Right lung (tissue), 2 donors: ENCODE measurements at regions not wholly inside any gene's neighbourhood (a gene's known extent, or its start where the extent isn't known, plus 50 kb on each side); places are given as distances from the start of the nearest gene placed in this dataset.
"Not testable (repeated sequence)": the region's sequence is repeated elsewhere in the genome, so short reads cannot be mapped to it uniquely, and the experiment has no call there.

Experiments
- DNase-seq, 2 donors: peaks; one replicate each; pipeline ENCODE4 v3.0.0-alpha.2; 2013

DNA sequence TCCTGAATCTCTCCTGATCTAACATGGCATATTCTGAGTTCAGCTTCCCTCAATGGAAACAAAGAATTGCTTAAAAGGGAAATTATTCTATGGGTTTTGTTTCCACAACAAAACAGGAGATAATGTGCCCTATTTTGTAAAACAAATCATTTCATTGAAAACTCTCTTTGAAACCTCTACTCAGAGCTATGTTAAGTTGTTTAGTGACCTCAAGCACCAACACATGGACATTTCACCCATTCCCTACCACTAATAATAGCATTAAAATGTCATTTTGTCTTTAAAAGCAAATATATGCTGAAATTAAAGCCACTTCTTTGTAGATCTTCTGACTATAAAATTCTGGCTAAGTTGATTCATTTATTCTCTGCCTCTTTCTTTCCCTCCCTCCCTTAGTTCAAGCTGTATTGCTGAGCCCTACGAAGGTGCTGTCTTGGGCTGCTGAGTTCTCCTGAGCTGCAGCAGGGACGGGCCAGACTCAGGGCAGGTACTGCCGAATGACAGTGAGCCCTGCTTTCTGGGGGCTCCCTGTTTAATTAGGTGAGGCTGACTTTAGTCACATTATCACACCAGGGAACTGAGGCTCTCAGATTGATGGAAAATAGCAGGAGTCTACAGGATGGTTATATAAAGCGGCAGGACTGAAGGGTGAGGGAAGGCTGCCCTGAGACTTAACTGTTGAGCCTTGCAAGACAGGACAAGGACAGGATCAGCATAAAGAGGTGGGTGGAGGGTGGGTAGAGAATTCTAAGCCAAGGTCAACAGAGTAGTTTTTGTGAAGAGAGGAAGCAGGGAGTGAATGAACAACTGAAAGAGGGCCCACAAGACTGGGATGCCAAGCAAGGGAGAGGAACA, 1685.1 kb downstream of the SPATA31A7 start:
- DNase-seq: not testable (repeated sequence)

DNA sequence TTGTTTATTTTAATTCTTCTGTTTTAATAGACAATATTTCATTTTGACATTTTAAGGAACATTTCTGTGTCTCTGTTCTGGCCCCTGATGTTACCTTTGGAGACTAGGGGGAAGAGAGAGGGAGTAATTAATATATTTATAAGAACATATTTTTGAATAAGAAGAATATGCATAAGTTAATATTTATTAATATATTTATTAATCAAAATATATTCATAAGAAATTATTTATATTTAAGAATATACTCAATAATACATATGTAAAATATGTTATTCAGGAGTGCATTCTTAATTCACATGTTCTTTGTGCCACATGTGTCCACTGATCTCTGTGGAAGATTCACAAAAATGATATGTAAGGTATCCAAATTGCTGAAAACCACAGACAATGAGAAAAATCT, 1687.7 kb downstream of the SPATA31A7 start:
- not testable (repeated sequence) for DNase-seq

DNA sequence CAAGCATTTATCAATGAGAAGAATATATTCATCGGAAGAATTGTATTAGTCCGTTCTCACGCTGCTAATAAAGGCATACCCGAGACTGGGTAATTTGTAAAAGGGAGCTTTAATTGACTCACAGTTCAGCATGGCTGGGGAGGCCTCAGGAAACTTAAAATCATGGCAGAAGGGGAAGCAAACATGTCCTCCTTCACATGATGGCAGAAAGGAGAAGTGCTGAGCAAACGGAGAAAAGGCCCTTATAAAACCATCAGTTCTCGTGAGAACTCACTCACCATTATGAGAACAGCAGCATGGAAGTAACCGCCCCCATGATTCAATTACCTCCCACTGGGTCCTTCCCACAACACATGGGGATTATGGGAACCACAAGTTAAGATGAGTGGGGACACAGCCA, 1688.2 kb downstream of the SPATA31A7 start:
- not testable (repeated sequence) for DNase-seq

DNA sequence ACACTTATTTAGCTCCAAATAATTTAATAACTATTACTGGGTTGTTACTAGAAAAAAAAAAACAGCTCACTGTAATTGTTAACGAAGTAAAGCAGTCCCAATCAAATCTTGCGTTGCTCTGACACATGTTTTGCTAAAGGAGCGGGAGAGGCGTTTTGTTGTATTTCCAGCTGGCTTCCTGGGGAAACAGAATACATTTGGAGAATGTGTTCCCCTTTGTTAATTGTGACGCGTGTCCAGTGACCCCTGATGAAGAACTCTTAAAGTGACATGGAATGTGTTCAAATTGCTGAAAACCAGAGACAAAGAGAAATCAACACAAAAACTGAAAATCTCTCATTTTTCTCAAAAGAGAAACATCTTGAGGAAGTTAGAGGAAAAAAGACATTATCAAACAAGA, 1690.6 kb downstream of the SPATA31A7 start:
- DNase-seq: not testable (repeated sequence)

DNA sequence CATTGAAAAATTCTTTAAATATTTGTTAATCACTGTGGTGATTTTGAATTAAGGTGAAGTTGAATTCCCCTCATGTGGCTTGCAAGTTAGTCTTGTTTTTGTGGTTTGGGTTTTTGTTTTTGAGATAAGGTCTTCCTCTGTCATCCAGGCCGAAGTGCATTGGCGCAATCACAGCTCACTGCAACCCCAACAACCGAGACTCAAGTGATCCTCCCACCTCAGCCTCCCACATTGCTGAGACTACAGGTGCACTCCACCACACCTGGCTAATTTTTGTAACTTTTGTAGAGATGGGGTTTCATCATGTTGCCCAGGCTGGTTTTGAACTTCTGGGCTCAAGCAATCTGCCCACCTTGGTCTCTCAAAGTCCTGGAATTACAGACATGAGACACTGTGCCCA, 1691.1 kb downstream of the SPATA31A7 start:
- DNase-seq: not testable (repeated sequence)

DNA sequence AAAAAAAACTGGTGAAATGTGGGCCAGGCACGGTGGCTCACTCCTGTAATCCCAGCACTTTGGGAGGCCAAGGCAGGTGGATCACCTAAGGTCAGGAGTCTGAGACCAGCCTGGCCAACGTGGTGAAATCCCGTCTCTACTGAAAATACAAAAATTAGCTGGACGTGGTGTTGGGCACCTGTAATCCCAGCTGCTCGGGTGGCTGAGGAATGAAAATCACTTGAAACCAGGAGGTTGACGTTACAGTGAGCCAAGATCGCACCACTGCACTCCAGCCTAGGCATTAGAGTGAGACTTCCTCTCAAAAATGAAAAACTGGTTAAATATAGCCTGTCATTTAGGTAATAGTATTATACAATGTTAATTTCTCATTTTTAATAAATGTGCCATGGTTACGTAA, 1692.0 kb downstream of the SPATA31A7 start:
- DNase-seq: not testable (repeated sequence)

DNA sequence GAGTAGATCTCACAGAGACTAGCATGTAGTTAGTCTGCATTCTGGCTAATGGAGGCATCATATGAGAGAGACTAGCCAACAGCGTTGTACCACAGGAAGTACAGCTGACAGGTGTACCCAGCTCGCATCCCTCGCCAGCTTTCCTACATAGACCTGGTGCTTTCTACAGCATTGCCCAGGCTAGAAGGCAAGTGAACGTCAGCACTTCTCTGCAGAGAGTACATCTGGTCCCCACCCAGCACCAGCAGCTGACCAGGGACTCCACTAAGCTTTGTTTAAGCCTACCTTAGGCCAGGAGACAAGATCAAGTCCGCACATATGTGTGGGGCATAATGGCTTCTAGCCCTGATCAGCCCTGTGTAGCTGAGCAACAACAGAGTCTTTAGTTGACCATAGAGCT, 1692.9 kb downstream of the SPATA31A7 start:
- not testable (repeated sequence) for DNase-seq

DNA sequence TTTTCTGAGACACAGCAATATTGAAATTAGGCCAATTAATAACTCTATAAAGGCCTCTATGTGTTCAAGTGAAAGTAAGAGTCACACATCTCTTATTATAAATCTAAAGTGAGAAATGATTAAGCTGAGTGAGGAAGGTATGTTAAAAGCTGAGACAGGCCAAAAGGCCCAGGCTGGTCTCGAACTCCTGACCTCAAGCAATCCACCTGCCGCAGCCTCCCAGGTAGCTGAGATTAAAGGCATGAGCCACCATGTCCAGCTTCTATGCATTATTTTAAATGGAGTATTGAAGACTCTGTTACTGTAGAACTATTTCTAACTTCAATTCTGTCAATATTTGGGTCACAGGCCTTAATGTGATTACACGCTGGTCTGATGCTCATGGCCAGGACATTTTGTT, 1706.9 kb downstream of the SPATA31A7 start:
- not testable (repeated sequence) for DNase-seq

DNA sequence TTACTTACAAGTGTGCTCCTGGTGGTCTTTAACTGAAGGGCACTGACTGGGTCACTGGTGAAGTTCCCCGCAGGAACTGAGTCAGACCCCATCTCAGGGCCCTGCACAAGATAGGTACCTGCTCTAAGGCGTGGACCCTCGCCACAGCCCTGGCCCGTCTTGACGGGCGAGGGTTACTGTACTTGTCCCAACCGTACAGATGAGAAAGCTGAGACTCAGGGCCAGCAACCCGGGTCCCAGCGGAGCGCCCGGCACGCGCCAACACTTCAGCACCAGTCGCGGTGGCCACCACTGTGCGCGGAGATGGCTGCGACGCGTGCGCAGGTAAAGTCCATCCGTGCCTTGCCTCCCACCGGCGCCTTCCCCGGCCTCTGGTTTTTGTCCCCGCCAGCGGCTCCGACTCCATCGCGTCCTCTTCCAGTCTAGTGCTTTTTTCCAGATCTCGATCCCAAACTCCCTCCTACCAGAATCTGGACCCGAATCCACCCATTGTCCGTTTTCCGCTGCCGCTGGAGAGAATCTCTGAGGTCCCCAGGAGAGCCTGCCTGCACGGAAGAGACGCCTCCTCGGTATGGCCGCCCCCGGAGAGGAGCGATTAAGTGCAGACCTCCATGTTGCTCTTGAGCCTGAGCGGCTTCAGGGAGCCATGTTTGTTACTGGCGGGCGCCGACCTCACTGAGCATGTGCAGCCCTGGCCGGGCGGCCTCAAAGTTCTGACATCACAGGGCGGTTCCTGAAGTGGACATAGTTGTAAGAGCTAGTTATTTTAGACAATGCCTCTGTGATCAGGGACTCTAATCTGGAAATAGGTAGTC, 1707.8 kb downstream of the SPATA31A7 start:
- peak in 1 of 2 donors; percentile 66 for DNase-seq

DNA sequence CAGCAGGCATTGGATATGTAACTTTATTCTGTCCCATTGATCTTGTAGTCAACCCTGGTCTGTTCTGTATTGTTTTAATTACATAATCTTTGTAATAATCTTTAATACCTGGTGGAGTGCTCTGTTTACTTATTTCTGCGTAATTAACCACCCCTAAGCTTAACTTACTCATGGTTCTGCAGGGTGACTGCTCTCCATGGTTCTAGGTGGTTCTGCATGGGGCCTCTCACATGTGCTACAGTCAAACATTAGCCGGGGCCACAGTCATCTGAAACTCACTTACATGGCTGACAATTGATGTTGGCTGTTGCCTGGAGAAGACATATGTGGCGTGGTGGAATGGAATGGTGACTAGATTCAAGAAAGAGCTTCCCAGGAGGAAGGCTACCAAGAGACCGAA, 1709.8 kb downstream of the SPATA31A7 start:
- not testable (repeated sequence) for DNase-seq

DNA sequence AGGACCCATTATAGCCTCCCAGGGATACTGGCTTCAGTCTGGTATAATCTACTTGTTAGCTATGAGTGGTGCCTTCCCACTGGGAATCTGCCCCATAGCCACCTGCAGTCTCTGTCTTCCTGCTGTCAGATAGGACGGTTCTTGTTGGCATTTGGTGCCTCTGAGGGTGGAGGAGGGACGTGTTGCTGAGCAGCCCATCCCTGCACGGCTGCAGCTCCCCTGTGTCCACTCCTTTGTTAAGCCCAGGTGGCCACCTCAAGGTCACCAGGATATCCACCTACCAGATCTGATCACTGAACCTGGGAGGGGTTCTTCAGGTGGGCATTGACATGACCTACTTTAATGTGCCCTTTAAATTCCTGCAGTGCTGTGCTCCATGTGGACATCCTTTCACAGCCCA, 1714.2 kb downstream of the SPATA31A7 start:
- not testable (repeated sequence) for DNase-seq

DNA sequence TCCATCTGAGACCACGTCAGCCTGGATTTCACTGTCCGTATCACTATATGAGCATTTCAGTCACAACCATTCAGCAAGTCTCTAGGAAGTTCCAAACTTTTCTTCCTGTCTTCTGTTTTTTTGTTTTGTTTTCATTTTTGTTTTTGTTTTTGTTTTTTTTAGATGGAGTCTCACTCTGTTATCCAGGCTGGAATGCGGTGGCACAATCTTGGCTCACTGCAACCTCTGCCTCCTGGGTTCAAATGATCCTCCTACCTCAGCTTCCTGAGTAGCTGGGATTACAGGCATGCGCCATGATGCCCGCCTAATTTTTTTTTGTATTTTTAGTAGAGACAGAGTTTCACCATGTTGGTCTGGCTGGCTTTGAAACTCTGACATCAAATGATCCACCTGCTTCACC, 1715.9 kb downstream of the SPATA31A7 start:
- DNase-seq: not testable (repeated sequence)

DNA sequence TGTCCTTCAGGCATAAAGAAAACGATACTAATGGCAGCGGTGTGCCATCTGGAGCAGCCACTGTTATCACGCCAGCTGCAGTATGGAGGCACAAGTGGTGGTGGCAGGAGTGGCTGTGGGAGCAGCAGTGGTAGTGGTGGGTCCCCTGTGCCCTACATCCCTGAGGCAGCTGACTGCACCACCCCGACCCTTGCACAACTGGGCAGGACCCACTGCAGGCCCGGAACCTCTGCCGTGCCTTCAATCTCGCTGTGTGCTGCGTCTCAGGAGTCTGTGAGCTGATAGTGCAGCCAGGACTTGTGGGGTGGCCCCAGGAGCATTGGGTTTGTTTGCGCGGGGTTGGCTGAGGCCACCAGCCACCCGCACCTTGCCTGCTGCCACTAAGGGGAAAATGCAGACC, 1718.0 kb downstream of the SPATA31A7 start:
- DNase-seq: not testable (repeated sequence)

DNA sequence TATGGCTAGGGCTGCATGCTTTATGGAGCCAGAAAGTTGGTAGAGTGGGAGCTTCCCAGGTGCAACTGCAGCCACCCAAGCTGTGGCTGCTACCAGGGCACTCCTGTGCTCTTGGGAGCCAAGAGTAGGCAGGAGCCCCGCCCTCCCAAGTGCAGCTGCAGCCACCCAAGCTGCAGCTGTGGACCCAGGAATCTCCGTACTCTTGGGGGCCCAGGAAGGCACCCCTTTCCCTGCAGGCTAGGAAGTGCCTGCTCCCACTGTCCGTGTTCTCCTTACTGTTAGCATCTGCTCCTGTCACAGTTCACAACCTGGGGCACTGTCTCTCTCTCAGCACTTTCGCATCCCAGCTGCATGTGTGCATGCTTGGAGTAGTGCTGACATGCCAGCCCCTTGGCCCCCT, 1718.4 kb downstream of the SPATA31A7 start:
- DNase-seq: not testable (repeated sequence)

DNA sequence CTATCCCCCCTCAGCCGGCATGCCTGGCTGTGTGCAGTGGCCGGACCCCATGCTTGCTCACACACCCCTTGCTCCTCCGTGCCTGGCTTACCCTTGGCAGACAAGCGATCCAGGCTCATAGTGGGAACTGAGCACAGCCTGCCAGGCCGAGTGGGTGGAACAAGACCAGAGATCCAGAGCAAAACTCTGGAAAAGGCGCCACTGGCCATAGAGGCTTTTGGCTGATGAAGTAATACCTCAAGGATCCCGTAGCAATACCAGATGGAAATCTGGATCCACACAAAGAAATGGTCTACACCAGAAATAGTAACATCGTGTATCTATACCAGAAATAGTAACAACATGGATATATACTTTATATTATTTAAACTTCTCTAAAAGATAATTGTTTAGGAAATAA, 1719.6 kb downstream of the SPATA31A7 start:
- not testable (repeated sequence) for DNase-seq

DNA sequence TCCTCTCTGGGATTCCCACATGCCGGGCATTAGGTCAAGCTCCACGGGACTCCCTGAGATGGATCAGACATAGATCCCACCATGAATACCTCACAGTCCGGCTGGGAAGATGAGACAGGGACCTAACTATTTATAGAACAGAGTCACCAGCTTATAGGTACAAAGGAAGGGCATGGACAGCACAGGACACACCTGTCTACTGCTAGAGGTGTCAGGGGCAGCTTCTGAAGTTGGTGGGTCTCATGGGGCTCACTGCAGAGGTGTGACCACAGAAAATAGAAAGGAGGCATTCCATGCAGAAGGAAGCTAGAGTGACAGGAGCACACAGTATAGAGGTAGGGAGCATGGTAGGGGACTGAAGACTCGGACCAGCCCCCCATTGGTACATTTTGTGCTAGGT, 1722.4 kb downstream of the SPATA31A7 start:
- not testable (repeated sequence) for DNase-seq

DNA sequence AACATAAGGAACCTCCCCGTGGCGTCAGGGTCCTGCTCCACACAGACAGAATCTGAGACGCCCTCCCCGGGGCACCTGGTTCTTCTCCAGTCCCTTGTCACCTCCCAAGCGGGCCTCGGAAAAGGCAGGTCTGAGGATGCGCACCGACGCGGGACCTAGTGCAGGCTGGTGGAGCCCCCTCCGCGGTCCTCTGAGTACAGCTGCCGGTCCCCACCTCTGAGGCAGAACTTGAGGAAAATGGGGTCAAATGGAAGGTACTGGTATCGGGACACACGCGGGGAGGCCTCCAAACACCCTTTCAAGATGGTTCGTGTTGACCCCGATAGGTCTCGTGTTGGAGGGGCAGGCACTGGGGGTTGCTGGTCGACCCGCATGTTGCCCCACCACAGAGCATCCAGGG, 1725.3 kb downstream of the SPATA31A7 start:
- not testable (repeated sequence) for DNase-seq

DNA sequence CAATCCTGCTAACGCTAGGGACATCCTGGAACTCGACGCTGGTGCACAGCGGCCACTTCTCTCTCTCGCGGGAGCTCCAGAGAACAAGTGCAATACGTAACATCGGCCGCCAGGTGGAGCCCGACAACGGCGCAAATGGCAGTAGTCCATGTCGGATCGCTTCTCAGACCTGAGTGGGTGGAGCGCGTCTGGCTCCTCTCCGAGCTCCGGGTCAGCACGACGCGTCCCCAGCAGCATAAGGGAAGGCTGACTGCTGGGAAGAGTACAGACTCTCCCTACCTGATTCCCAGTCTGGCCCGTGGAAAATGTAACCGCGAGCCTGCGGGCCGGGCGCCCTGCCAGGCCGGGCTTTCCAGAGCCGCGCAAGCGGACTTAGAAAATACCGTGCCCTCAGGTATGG, 1725.8 kb downstream of the SPATA31A7 start:
- DNase-seq: not testable (repeated sequence)

DNA sequence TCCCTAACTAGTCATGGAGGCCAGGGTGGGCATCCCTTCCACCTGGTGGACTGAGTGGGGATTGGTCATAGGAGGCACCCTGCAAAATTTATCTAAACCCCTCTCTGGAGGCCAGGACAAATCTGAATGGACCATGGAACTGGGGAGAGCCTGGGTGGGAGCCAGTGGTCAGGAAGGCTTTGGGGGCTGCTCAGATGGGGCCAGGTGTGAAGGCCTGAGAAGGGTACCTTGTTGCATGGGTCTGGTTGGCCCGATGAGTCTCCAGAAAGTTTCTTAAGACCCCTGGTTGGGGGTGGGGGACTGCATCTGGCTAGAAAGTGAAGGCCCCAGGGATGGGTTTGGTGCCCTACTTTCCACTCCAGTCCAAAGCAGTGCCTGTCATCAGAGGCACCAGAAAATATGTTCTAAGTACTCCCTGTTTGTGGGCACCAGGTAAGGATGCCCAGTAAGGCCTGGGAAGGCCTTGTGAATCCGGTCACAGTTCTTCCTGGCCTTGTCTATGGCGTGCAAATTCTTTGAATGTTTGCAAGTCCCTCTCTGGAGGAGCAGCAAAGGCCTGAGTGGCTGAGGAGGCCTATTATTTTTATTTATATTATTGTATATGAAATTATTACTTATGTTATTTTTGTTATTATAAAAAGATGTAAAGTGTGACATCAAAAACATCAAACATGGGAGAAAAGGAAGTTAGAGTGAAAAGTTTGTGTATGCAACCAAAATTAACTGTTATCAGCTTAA, 1729.0 kb downstream of the SPATA31A7 start:
- DNase-seq: not testable (repeated sequence)

DNA sequence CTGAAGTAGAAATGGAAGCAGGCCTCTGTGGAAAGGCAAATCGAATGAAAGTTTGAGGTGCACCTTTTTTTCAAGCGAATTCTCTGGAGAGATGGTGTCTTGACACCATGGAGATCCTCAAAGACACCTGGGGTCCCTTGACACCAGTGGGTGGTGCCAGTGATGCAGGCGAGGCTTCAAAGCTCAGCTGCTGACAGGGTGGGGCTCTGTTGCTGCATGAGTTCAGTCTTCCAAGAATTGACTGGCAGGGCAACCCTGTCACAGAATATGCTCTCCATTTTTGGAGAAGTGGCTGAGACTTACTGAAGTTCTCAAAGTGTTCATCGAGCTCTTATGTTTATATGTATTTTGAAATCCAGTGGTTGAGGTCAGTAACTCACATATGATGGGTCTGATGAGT, 1741.6 kb downstream of the SPATA31A7 start:
- not testable (repeated sequence) for DNase-seq

DNA sequence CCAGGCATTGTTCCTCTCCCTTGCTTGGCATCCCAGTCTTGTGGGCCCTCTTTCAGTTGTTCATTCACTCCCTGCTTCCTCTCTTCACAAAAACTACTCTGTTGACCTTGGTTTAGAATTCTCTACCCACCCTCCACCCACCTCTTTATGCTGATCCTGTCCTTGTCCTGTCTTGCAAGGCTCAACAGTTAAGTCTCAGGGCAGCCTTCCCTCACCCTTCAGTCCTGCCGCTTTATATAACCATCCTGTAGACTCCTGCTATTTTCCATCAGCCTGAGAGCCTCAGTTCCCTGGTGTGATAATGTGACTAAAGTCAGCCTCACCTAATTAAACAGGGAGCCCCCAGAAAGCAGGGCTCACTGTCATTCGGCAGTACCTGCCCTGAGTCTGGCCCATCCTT, 1763.0 kb downstream of the SPATA31A7 start:
- DNase-seq: not testable (repeated sequence)
